ENCODE measurements at regions not wholly inside any gene's neighbourhood (a gene's known extent, or its start where the extent isn't known, plus 50 kb on each side); places are given as distances from the start of the nearest gene placed in this dataset.

- Mint-ChIP-seq H3K36me3 (no peaks in the 10 kb centered on the region), H3K4me1 (no peaks in the 10 kb centered on the region), H3K27me3 (ENCODE audit: low read depth) (peaks cover 63% of the 10 kb centered on the region), H3K27ac (no peak overlapping the region), H3K4me3 (no peak overlapping the region), H3K9me3 (no peaks in the 10 kb centered on the region)
- no peak for TF ChIP-seq CTCF (IDR thresholded peaks at IDR 0.05; ENCODE audit: unreplicated experiment)
- no peak for DNase-seq (ENCODE audit: low spot score in 2 of 2, unreplicated experiment in 2 of 2)
Measured at GRCh38 chr1:63108206-63108605, 214.2 kb upstream of the FOXD3 start.

GRCh38 chr1:63112155-63112900 is 210.0 kb upstream of the FOXD3 start:
- Mint-ChIP-seq H3K27ac (no peak overlapping the region), H3K27me3 (ENCODE audit: low read depth) (peaks cover 51% of the 10 kb centered on the region), H3K4me3 (no peak overlapping the region), H3K9me3 (no peaks in the 10 kb centered on the region), H3K36me3 (no peaks in the 10 kb centered on the region), H3K4me1 (no peaks in the 10 kb centered on the region)
- TF ChIP-seq CTCF (IDR thresholded peaks at IDR 0.05; ENCODE audit: unreplicated experiment) = no peak
- no peak for DNase-seq (ENCODE audit: low spot score in 2 of 2, unreplicated experiment in 2 of 2)

GRCh38 chr1:63115527-63115926 is 206.8 kb upstream of the FOXD3 start:
- Mint-ChIP-seq H3K4me3 (no peak overlapping the region), H3K27ac (no peak overlapping the region), H3K27me3 (ENCODE audit: low read depth) (peaks cover 48% of the 10 kb centered on the region), H3K4me1 (peaks cover 7% of the 10 kb centered on the region), H3K9me3 (no peaks in the 10 kb centered on the region), H3K36me3 (no peaks in the 10 kb centered on the region)
- TF ChIP-seq CTCF (IDR thresholded peaks at IDR 0.05; ENCODE audit: unreplicated experiment) = no peak
- DNase-seq (ENCODE audit: low spot score in 2 of 2, unreplicated experiment in 2 of 2) = no peak

- Mint-ChIP-seq H3K4me3 (no peak overlapping the region), H3K36me3 (no peaks in the 10 kb centered on the region), H3K4me1 (peaks cover 8% of the 10 kb centered on the region), H3K9me3 (no peaks in the 10 kb centered on the region), H3K27ac (no peak overlapping the region), H3K27me3 (ENCODE audit: low read depth) (peaks cover 45% of the 10 kb centered on the region)
- no peak for TF ChIP-seq CTCF (IDR thresholded peaks at IDR 0.05; ENCODE audit: unreplicated experiment)
- no peak for DNase-seq (ENCODE audit: low spot score in 2 of 2, unreplicated experiment in 2 of 2)
Measured at GRCh38 chr1:63116016-63116415, 206.4 kb upstream of the FOXD3 start.

GRCh38 chr1:63119575-63120155 is 202.7 kb upstream of the FOXD3 start:
- no peaks in the 10 kb centered on the region for H3K9me3 Mint-ChIP-seq
- H3K4me1 Mint-ChIP-seq = peaks cover 26% of the 10 kb centered on the region
- H3K4me3 Mint-ChIP-seq = no peak overlapping the region
- H3K36me3 Mint-ChIP-seq = no peaks in the 10 kb centered on the region
- H3K27me3 Mint-ChIP-seq (ENCODE audit: low read depth) = peaks cover 22% of the 10 kb centered on the region
- DNase-seq (ENCODE audit: low spot score in 2 of 2, unreplicated experiment in 2 of 2) = no peak
- TF ChIP-seq CTCF (IDR thresholded peaks at IDR 0.05; ENCODE audit: unreplicated experiment) = no peak
- no peak overlapping the region for H3K27ac Mint-ChIP-seq

Measured in mesothelial cell of epicardium (in vitro differentiated cells).